Natural killer cell (primary cell): ENCODE measurements at regions not wholly inside any gene's neighbourhood (a gene's known extent, or its start where the extent isn't known, plus 50 kb on each side); places are given as distances from the start of the nearest gene placed in this dataset.

Source experiments
- ATAC-seq, 3 donors: fragments of 150-1000 bp in 2 of 3; fragments of 200-7000 bp in 1 of 3; cut with Tn5 transposase; 1 replicate in 1 of 3; 2 replicates in 2 of 3; pipeline ENCODE4 v1.10.0; 2021; ENCODE audit warnings: mild to moderate bottlenecking in 2 of 3, moderate library complexity in 2 of 3
- DNase-seq, 2 donors: peaks; one replicate each; pipeline versions ENCODE4 v3.0.0 to v3.0.0-alpha.2; 2013 to 2021; ENCODE audit warnings: mixed read lengths in 1 of 2
- H3K27ac ChIP-seq: one replicate; pipeline ENCODE4 v1.5.1; 2013; ENCODE audit warnings: mild to moderate bottlenecking, low read length
- H3K27me3 ChIP-seq: one replicate; pipeline ENCODE4 v1.6.1; 2013; ENCODE audit warnings: low read length; ENCODE audit not compliant: control insufficient read depth, insufficient read depth
- H3K36me3 ChIP-seq: one replicate; pipeline ENCODE4 v1.6.1; 2013; ENCODE audit warnings: low read length; ENCODE audit not compliant: control insufficient read depth, insufficient read depth
- H3K4me1 ChIP-seq: one replicate; pipeline ENCODE4 v1.6.1; 2013; ENCODE audit warnings: low read length; ENCODE audit not compliant: control insufficient read depth, insufficient read depth
- H3K4me3 ChIP-seq: one replicate; pipeline ENCODE4 v1.5.1; 2013; ENCODE audit warnings: low read length
- H3K9me3 ChIP-seq: one replicate; pipeline ENCODE4 v1.6.1; 2013; ENCODE audit warnings: low read length; ENCODE audit not compliant: control insufficient read depth, insufficient read depth
- H3K27ac Mint-ChIP-seq, 2 donors: one replicate each; pipeline ENCODE4 v1.8.0; 2022; ENCODE audit warnings: mild to moderate bottlenecking in 2 of 2, mixed read lengths in 2 of 2, moderate library complexity in 1 of 2
- H3K27me3 Mint-ChIP-seq, 2 donors: one replicate each; pipeline ENCODE4 v1.8.0; 2022; ENCODE audit warnings: low read depth in 2 of 2, mixed read lengths in 2 of 2
- H3K36me3 Mint-ChIP-seq: one replicate; pipeline ENCODE4 v1.8.0; 2022; ENCODE audit warnings: mixed read lengths
- H3K4me1 Mint-ChIP-seq, 2 donors: one replicate each; pipeline ENCODE4 v1.8.0; 2022; ENCODE audit warnings: mixed read lengths in 2 of 2
- H3K4me3 Mint-ChIP-seq: one replicate; pipeline ENCODE4 v1.8.0; 2022; ENCODE audit warnings: mild to moderate bottlenecking, moderate library complexity, mixed read lengths
- H3K9me3 Mint-ChIP-seq, 2 donors: one replicate each; pipeline ENCODE4 v1.8.0; 2022; ENCODE audit warnings: mixed read lengths in 2 of 2
- WGBS: methylation state at CpG from one replicate; pipeline ENCODE4 v1.1.7; 2013; ENCODE audit warnings: missing lambda C conversion rate; ENCODE audit not compliant: insufficient coverage; 5-methylcytosine and 5-hydroxymethylcytosine counted together
- intact Hi-C: fragments of 100-400 bp; cut with micrococcal nuclease; formaldehyde crosslinking; loops from one replicate; pipeline ENCODE4 v1.14.2; 2022
- TF ChIP-seq, protein P1 (sequence below): fragments of 200-600 bp; IDR thresholded peaks from one replicate; pipeline ENCODE4 v1.8.0; 2022; ENCODE audit warnings: antibody characterized with exemption

DNA sequence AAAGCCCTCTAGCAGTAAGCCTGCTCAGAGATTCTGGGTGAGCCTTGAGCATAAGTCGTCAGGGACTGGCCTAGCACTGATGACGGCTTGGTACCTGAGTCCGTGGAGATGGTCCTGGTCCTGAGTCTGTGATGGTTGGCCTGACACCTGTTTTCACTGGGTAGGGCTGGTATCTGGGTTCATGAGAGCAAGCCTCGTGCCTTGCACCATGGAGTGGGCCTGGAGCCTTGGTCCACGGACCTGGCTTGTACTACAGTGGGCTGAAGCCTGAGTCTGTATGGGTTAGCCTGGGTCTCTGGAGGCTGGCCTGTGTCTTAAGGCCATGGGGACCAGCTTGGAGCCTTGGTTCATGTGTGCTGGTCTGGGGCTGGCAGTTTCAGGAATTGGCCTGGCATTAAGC is 310.3 kb upstream of the ISL1 start:
- intact Hi-C loops = no loop called here
- Mint-ChIP-seq H3K27me3 (no peaks in the 10 kb centered on the region), H3K4me1 (no peaks in the 10 kb centered on the region), H3K27ac (no peak overlapping the region), H3K36me3 (peaks cover 9% of the 10 kb centered on the region), H3K9me3 (peaks cover 11 to 16% of the 10 kb centered on the region in 2 donors), H3K4me3 (no peak overlapping the region)
- no peaks in the 10 kb centered on the region for H3K27me3 ChIP-seq
- no peak overlapping the region for H3K27ac ChIP-seq
- no peak for DNase-seq
- H3K9me3 ChIP-seq = peaks cover 12% of the 10 kb centered on the region
- no peak overlapping the region for H3K4me3 ChIP-seq
- TF ChIP-seq, protein P1, sequence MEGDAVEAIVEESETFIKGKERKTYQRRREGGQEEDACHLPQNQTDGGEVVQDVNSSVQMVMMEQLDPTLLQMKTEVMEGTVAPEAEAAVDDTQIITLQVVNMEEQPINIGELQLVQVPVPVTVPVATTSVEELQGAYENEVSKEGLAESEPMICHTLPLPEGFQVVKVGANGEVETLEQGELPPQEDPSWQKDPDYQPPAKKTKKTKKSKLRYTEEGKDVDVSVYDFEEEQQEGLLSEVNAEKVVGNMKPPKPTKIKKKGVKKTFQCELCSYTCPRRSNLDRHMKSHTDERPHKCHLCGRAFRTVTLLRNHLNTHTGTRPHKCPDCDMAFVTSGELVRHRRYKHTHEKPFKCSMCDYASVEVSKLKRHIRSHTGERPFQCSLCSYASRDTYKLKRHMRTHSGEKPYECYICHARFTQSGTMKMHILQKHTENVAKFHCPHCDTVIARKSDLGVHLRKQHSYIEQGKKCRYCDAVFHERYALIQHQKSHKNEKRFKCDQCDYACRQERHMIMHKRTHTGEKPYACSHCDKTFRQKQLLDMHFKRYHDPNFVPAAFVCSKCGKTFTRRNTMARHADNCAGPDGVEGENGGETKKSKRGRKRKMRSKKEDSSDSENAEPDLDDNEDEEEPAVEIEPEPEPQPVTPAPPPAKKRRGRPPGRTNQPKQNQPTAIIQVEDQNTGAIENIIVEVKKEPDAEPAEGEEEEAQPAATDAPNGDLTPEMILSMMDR = no peak
- no peak for ATAC-seq
- H3K4me1 ChIP-seq = no peaks in the 10 kb centered on the region
- 79% methylated on average over 5 of the region's 5 CpGs for WGBS
- H3K36me3 ChIP-seq = no peaks in the 10 kb centered on the region

DNA sequence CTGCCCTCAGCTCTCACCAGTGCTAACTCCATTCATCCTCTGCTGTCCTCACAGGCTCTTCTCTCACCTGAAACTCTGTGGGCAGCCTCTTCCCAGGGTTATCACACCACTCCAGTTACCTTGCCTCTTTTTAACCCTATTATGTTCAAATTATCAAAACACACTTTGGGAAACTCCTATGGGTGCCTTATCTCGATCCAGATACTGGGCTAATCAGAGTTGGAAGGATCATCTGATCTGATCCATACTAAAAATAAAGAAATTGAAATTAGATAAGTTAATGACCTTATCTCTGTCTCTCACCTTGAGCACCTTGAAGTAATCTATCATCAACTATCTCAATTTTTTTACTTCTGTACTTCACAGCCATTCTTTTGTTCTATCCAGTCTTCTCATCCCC is 300.5 kb upstream of the ISL1 start:
- H3K27me3 Mint-ChIP-seq = no peaks in the 10 kb centered on the region
- H3K4me3 Mint-ChIP-seq = no peak overlapping the region
- no peak overlapping the region for H3K27ac Mint-ChIP-seq
- ATAC-seq (no peak), DNase-seq (no peak)
- H3K36me3 ChIP-seq = no peaks in the 10 kb centered on the region
- no peaks in the 10 kb centered on the region for H3K27me3 ChIP-seq
- H3K9me3 ChIP-seq = no peaks in the 10 kb centered on the region
- H3K4me1 ChIP-seq = no peaks in the 10 kb centered on the region
- H3K9me3 Mint-ChIP-seq = peaks cover 12 to 13% of the 10 kb centered on the region in 2 donors
- TF ChIP-seq, protein P1 = no peak
- no peaks in the 10 kb centered on the region for H3K4me1 Mint-ChIP-seq
- no CpG with 5 or more reads among the region's 1 CpG for WGBS
- H3K27ac ChIP-seq = no peak overlapping the region
- H3K4me3 ChIP-seq = no peak overlapping the region
- H3K36me3 Mint-ChIP-seq = peaks cover 8% of the 10 kb centered on the region
- intact Hi-C loops = no loop called here

DNA sequence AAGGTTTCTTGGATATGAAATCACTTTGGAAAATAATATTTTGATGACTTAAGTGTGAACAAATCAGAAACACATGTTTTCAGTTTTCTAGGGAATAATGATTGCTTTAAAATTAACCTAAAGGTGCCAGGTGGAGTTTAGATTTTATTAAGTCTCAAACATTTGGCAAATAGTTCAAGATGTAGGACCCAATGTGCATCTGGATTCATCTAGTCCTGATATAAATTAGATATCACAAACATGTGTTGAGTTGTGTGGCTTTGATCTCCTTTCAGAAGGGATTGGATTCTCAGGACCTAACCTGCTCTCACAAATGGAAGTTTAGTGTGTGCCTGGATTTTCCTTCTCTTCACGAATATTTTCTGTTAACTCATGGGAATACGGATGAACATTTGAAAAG is 291.4 kb upstream of the ISL1 start:
- Mint-ChIP-seq H3K36me3 (peaks cover 10% of the 10 kb centered on the region), H3K27me3 (no peaks in the 10 kb centered on the region), H3K4me3 (no peak overlapping the region), H3K4me1 (no peaks in the 10 kb centered on the region), H3K9me3 (peaks cover 12 to 15% of the 10 kb centered on the region in 2 donors), H3K27ac (no peak overlapping the region)
- DNase-seq (no peak), ATAC-seq (no peak)
- no peak overlapping the region for H3K4me3 ChIP-seq
- H3K36me3 ChIP-seq = no peaks in the 10 kb centered on the region
- no peaks in the 10 kb centered on the region for H3K27me3 ChIP-seq
- intact Hi-C loops = no loop called here
- H3K27ac ChIP-seq = no peak overlapping the region
- TF ChIP-seq, protein P1 = no peak
- H3K9me3 ChIP-seq = no peaks in the 10 kb centered on the region
- no CpG with 5 or more reads among the region's 2 CpGs for WGBS
- H3K4me1 ChIP-seq = no peaks in the 10 kb centered on the region

DNA sequence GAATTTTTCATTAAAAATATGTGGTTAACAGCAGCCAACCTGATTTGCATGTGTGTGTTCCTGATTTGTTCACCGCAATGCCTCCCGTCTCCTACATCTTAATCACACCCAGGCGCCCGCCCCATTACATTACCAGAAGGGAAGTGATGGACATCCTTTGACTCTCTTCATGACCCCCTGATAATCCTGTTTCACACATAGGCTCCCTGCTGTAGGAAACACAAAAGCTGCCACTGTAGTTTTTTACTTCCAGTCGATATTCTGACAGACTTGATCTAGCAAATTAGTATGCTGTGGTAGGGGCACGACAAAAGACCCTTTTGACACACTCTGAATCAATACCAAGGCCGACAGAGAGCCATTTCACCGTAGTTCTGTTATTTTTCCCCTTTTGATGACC is 287.8 kb upstream of the ISL1 start:
- no peaks in the 10 kb centered on the region for H3K36me3 Mint-ChIP-seq
- Histone ChIP-seq H3K4me3 (no peak overlapping the region), H3K9me3 (no peaks in the 10 kb centered on the region), H3K27me3 (no peaks in the 10 kb centered on the region), H3K27ac (no peak overlapping the region), H3K4me1 (no peaks in the 10 kb centered on the region), H3K36me3 (no peaks in the 10 kb centered on the region)
- H3K4me1 Mint-ChIP-seq = no peaks in the 10 kb centered on the region
- no peak overlapping the region for H3K4me3 Mint-ChIP-seq
- no peak for ATAC-seq
- intact Hi-C loops = no loop called here
- TF ChIP-seq, protein P1 = no peak
- no peaks in the 10 kb centered on the region for H3K27me3 Mint-ChIP-seq
- no peak overlapping the region for H3K27ac Mint-ChIP-seq
- peaks cover 7 to 12% of the 10 kb centered on the region in 2 donors for H3K9me3 Mint-ChIP-seq
- no peak for DNase-seq
- 70% methylated on average over 8 of the region's 8 CpGs for WGBS
